Right atrium auricular region (tissue), 2 donors: ENCODE measurements at regions not wholly inside any gene's neighbourhood (a gene's known extent, or its start where the extent isn't known, plus 50 kb on each side); places are given as distances from the start of the nearest gene placed in this dataset.
"Not testable (repeated sequence)": the region's sequence is repeated elsewhere in the genome, so short reads cannot be mapped to it uniquely, and the experiment has no call there.

ENCODE experiments used
- DNase-seq: peaks from one replicate; pipeline ENCODE4 v3.0.0-alpha.2; 2019; ENCODE audit warnings: low spot score
- H3K27ac ChIP-seq, 2 donors: fragments of 200-600 bp; sonication (generic); 1 replicate in 1 of 2; 2 replicates in 1 of 2; pipeline ENCODE4 v1.5.1; 2016 to 2019
- H3K27me3 ChIP-seq, 2 donors: fragments of 200-600 bp; sonication (generic); one replicate each; pipeline versions ENCODE4 v1.5.1 to v1.6.0; 2017 to 2019
- H3K36me3 ChIP-seq: fragments of 200-600 bp; sonication (generic); one replicate; pipeline ENCODE4 v1.5.1; 2016
- H3K4me1 ChIP-seq, 2 donors: fragments of 200-600 bp; sonication (generic); one replicate each; pipeline versions ENCODE4 v1.5.1 to v1.6.0; 2017 to 2019
- H3K4me3 ChIP-seq, 2 donors: fragments of 200-600 bp; sonication (generic); 1 replicate in 1 of 2; 2 replicates in 1 of 2; pipeline ENCODE4 v1.5.1; 2017 to 2019; ENCODE audit warnings: mild to moderate bottlenecking in 1 of 2, moderate library complexity in 1 of 2
- H3K9me3 ChIP-seq, 2 donors: fragments of 200-600 bp; sonication (generic); one replicate each; pipeline ENCODE4 v1.5.1; 2019
- CTCF ChIP-seq, 2 donors: fragments of 200-600 bp; sonication (generic); IDR thresholded peaks; one replicate each; pipeline ENCODE4 v1.5.1; 2019; ENCODE audit warnings: antibody characterized with exemption in 2 of 2

GRCh38 chr5:89662499-89662898 is 747.1 kb downstream of the CETN3 start:
- no peak for TF ChIP-seq CTCF (IDR thresholded peaks at IDR 0.05)
- Histone ChIP-seq H3K27me3 (no peaks in the 10 kb centered on the region), H3K4me3 (no peak overlapping the region), H3K4me1 (no peaks in the 10 kb centered on the region), H3K9me3 (peaks cover 0 to 24% of the 10 kb centered on the region in 2 donors), H3K27ac (no peak overlapping the region), H3K36me3 (no peaks in the 10 kb centered on the region)
- DNase-seq: no peak

- no peak overlapping the region for H3K27ac ChIP-seq
- H3K27me3 ChIP-seq: no peaks in the 10 kb centered on the region
- no peak for DNase-seq
- no peaks in the 10 kb centered on the region for H3K36me3 ChIP-seq
- no peaks in the 10 kb centered on the region for H3K4me1 ChIP-seq
- TF ChIP-seq CTCF (IDR thresholded peaks at IDR 0.05): no peak
- H3K4me3 ChIP-seq: no peak overlapping the region
- H3K9me3 ChIP-seq: peaks cover 0 to 3% of the 10 kb centered on the region in 2 donors
Measured at GRCh38 chr5:89638871-89639270, 755.9 kb upstream of the MEF2C start.

GRCh38 chr5:89634176-89634575 is 751.2 kb upstream of the MEF2C start:
- H3K27ac ChIP-seq, DNase-seq, H3K27me3 ChIP-seq, H3K36me3 ChIP-seq, H3K4me3 ChIP-seq, H3K4me1 ChIP-seq: not testable (repeated sequence)
- peaks cover 0 to 23% of the 10 kb centered on the region in 2 donors for H3K9me3 ChIP-seq

GRCh38 chr5:89630064-89630463 is 747.1 kb upstream of the MEF2C start:
- not testable (repeated sequence) for H3K36me3 ChIP-seq, H3K4me3 ChIP-seq, H3K27me3 ChIP-seq, DNase-seq, H3K4me1 ChIP-seq, H3K27ac ChIP-seq
- peaks cover 0 to 25% of the 10 kb centered on the region in 2 donors for H3K9me3 ChIP-seq

- H3K4me1 ChIP-seq: no peaks in the 10 kb centered on the region
- no peak for TF ChIP-seq CTCF (IDR thresholded peaks at IDR 0.05)
- peaks cover 0 to 25% of the 10 kb centered on the region in 2 donors for H3K9me3 ChIP-seq
- H3K4me3 ChIP-seq: no peak overlapping the region
- no peak for DNase-seq
- H3K27ac ChIP-seq: no peak overlapping the region
- H3K36me3 ChIP-seq: no peaks in the 10 kb centered on the region
- no peaks in the 10 kb centered on the region for H3K27me3 ChIP-seq
Measured at GRCh38 chr5:89628876-89629635, 746.1 kb upstream of the MEF2C start.

GRCh38 chr5:89615839-89616518 is 733.0 kb upstream of the MEF2C start:
- H3K27ac ChIP-seq: no peak overlapping the region
- H3K36me3 ChIP-seq: no peaks in the 10 kb centered on the region
- H3K27me3 ChIP-seq: no peaks in the 10 kb centered on the region
- DNase-seq: no peak
- TF ChIP-seq CTCF (IDR thresholded peaks at IDR 0.05): no peak
- no peak overlapping the region for H3K4me3 ChIP-seq
- no peaks in the 10 kb centered on the region for H3K4me1 ChIP-seq
- no peaks in the 10 kb centered on the region for H3K9me3 ChIP-seq
